Colonic mucosa (tissue), 4 donors: ENCODE measurements at regions not wholly inside any gene's neighbourhood (a gene's known extent, or its start where the extent isn't known, plus 50 kb on each side); places are given as distances from the start of the nearest gene placed in this dataset.

ENCODE experiments used
- DNase-seq: peaks from one replicate; pipeline ENCODE4 v3.0.0-alpha.2; 2020
- H3K27ac ChIP-seq: fragments of 200-600 bp; one replicate; pipeline ENCODE4 v1.8.0; 2021
- H3K27me3 ChIP-seq: fragments of 200-600 bp; one replicate; pipeline ENCODE4 v1.8.0; 2021
- H3K36me3 ChIP-seq: fragments of 200-600 bp; one replicate; pipeline ENCODE4 v1.8.0; 2021
- H3K4me1 ChIP-seq: fragments of 200-600 bp; one replicate; pipeline ENCODE4 v1.8.0; 2021; ENCODE audit warnings: mild to moderate bottlenecking
- H3K4me3 ChIP-seq: fragments of 200-600 bp; one replicate; pipeline ENCODE4 v1.8.0; 2021
- H3K9ac ChIP-seq, 2 donors: one replicate each; pipeline ENCODE4 v1.7.0; 2013; ENCODE audit warnings: control low read depth in 2 of 2, low read depth in 2 of 2, low read length in 2 of 2
- H3K9me3 ChIP-seq: fragments of 200-600 bp; one replicate; pipeline ENCODE4 v1.8.0; 2021
- CTCF ChIP-seq: fragments of 200-600 bp; IDR thresholded peaks from one replicate; pipeline ENCODE4 v1.8.0; 2022; ENCODE audit warnings: antibody characterized with exemption, mild to moderate bottlenecking
- intact Hi-C: fragments of 100-400 bp; cut with DNase I; formaldehyde crosslinking; loops from one replicate; pipeline ENCODE4 v1.14.1; 2022
- donor health status: healthy.
- donor health status: DM: no; HTN: no; CAD: no.
- donor health status: DM: no; HTN: no; CAD: no.

DNA sequence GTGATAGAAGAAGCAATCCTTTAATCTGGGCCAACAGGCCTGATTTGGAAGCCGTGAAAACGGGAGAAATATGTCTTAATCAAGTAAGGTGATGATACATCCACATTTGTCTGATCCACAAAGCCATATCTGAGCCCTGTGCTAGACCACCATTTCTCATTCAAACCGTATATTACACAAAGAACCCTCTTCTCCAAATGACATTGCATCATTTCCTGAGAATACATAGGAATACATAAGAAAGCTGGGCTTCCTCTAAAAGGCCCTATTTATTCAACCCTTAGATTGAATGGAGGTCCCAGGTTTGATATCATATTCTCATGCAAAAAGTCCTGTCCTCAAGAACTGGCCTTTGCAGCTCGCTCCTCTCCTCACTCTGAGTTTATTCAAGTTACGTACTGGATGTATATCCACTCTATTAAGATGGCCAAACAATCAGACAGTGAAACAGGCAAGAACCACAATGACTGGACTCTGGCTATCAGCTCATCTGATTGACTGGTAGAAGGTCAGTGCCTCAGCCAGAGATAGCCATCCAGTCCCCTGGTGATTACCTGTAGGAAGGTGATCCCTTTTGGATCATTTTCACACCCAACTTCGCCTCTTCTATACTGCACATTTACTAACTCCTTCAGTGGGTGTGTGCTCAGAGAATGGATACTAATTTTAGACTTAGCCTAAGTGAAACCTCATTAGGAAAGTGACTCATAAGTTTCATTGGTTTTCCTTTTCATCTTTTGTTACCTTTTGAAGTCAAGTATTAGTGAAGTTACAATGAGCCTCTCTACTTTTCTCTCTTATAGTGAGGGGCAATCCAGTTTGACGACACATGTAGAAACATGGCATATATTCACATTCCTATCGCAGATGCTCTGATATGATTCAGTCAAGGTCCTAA is 167.6 kb upstream of the WWC1 start:
- Histone ChIP-seq H3K36me3 (no peaks in the 10 kb centered on the region), H3K4me3 (no peak overlapping the region), H3K27me3 (no peaks in the 10 kb centered on the region), H3K9me3 (no peaks in the 10 kb centered on the region), H3K9ac (no peak overlapping the region), H3K4me1 (no peaks in the 10 kb centered on the region), H3K27ac (no peak overlapping the region)
- DNase-seq: no peak
- no peak for TF ChIP-seq CTCF
- intact Hi-C loops: no loop called here

GRCh38 chr5:168125445-168126199 is 165.8 kb upstream of the WWC1 start:
- H3K4me1 ChIP-seq: no peaks in the 10 kb centered on the region
- H3K9ac ChIP-seq: no peak overlapping the region
- no peak overlapping the region for H3K4me3 ChIP-seq
- intact Hi-C loops: no loop called here
- DNase-seq: no peak
- no peaks in the 10 kb centered on the region for H3K9me3 ChIP-seq
- H3K36me3 ChIP-seq: no peaks in the 10 kb centered on the region
- H3K27ac ChIP-seq: no peak overlapping the region
- no peak for TF ChIP-seq CTCF
- no peaks in the 10 kb centered on the region for H3K27me3 ChIP-seq

DNA sequence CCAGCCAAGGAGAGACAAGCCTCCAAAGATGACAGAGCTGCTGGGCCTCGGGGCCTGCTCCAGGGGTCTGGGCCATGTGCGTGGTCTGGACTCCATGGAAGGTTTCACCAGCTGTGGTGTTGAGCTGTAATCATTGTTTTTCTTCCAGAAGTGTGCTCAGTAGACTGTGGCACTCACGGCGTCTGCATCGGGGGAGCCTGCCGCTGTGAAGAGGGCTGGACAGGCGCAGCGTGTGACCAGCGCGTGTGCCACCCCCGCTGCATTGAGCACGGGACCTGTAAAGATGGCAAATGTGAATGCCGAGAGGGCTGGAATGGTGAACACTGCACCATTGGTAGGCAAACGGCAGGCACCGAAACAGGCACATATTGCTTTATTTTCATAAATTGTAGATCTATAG is 164.8 kb upstream of the WWC1 start:
- Histone ChIP-seq H3K9ac (no peak overlapping the region), H3K4me3 (no peak overlapping the region), H3K36me3 (no peaks in the 10 kb centered on the region), H3K9me3 (no peaks in the 10 kb centered on the region), H3K27me3 (no peaks in the 10 kb centered on the region), H3K4me1 (no peaks in the 10 kb centered on the region), H3K27ac (no peak overlapping the region)
- TF ChIP-seq CTCF: no peak
- intact Hi-C loops: no loop called here
- DNase-seq: no peak

GRCh38 chr5:168128111-168128510 is 163.3 kb upstream of the WWC1 start:
- intact Hi-C loops: no loop called here
- DNase-seq: no peak
- H3K27me3 ChIP-seq: no peaks in the 10 kb centered on the region
- TF ChIP-seq CTCF: no peak
- no peaks in the 10 kb centered on the region for H3K36me3 ChIP-seq
- no peaks in the 10 kb centered on the region for H3K9me3 ChIP-seq
- no peak overlapping the region for H3K4me3 ChIP-seq
- no peaks in the 10 kb centered on the region for H3K4me1 ChIP-seq
- H3K27ac ChIP-seq: no peak overlapping the region
- no peak overlapping the region for H3K9ac ChIP-seq

DNA sequence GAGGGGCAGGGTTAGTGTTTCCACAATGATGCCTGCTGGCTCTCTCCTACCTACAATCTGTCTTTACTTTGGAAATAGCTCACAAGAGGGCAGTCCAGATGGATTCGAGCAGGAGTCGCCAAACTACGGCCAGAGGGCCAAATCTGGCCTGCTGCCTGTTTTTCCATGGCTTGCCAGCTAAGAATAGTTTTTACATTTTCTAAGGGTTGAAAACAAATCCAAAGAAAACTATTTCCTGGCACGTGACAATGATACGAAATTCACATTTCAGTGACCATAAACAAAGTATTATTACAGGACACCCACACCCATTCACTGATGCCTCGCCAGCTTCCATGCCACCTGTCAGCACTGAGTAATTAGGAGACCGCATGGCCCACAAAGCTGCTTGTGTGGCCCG is 162.9 kb upstream of the WWC1 start:
- no peak overlapping the region for H3K9ac ChIP-seq
- no peak overlapping the region for H3K27ac ChIP-seq
- no peaks in the 10 kb centered on the region for H3K36me3 ChIP-seq
- H3K4me3 ChIP-seq: no peak overlapping the region
- H3K4me1 ChIP-seq: no peaks in the 10 kb centered on the region
- no peaks in the 10 kb centered on the region for H3K27me3 ChIP-seq
- no peak for TF ChIP-seq CTCF
- no peaks in the 10 kb centered on the region for H3K9me3 ChIP-seq
- intact Hi-C loops: no loop called here
- no peak for DNase-seq
